H9 (cell line): ENCODE measurements at regions not wholly inside any gene's neighbourhood (a gene's known extent, or its start where the extent isn't known, plus 50 kb on each side); places are given as distances from the start of the nearest gene placed in this dataset.

Experiments
- DNase-seq: peaks from one replicate; pipeline ENCODE4 v3.0.0-alpha.2; 2017
- H2AFZ ChIP-seq: one replicate; pipeline ENCODE4 v1.6.1; 2013; ENCODE audit warnings: mild to moderate bottlenecking, low read length, control low read depth, moderate library complexity
- H2AK5ac ChIP-seq: 2 replicates; pipeline ENCODE4 v1.6.1; 2013; ENCODE audit warnings: low read length, control low read depth, mixed read lengths; ENCODE audit not compliant: insufficient read length
- H2BK120ac ChIP-seq: one replicate; pipeline ENCODE4 v1.6.1; 2013; ENCODE audit warnings: low read depth, mild to moderate bottlenecking, low read length, control low read depth, inconsistent platforms; ENCODE audit not compliant: poor library complexity, severe bottlenecking
- H2BK12ac ChIP-seq: 2 replicates; pipeline ENCODE4 v1.6.1; 2013; ENCODE audit warnings: low read length, control low read depth, mixed read lengths, low read depth; ENCODE audit not compliant: insufficient read length
- H2BK15ac ChIP-seq: 2 replicates; pipeline ENCODE4 v1.6.1; 2013; ENCODE audit warnings: low read depth, low read length, control low read depth
- H2BK20ac ChIP-seq: one replicate; pipeline ENCODE4 v1.6.1; 2013; ENCODE audit warnings: low read depth, mild to moderate bottlenecking, low read length, control low read depth, inconsistent platforms; ENCODE audit not compliant: poor library complexity, severe bottlenecking
- H2BK5ac ChIP-seq: 2 replicates; pipeline ENCODE4 v1.6.1; 2013; ENCODE audit warnings: low read length, control low read depth, mixed read lengths; ENCODE audit not compliant: insufficient read length
- H3K14ac ChIP-seq: 2 replicates; pipeline ENCODE4 v1.6.1; 2013; ENCODE audit warnings: low read length, control low read depth; ENCODE audit not compliant: insufficient read depth
- H3K18ac ChIP-seq: 2 replicates; pipeline ENCODE4 v1.6.1; 2013; ENCODE audit warnings: low read depth, mild to moderate bottlenecking, mixed read lengths, low read length, control low read depth; ENCODE audit not compliant: insufficient read length
- H3K23ac ChIP-seq: 2 replicates; pipeline ENCODE4 v1.6.1; 2013; ENCODE audit warnings: low read length, control low read depth, mixed read lengths, low read depth; ENCODE audit not compliant: insufficient read length
- H3K23me2 ChIP-seq: 2 replicates; pipeline ENCODE4 v1.6.1; 2013; ENCODE audit warnings: low read depth, mild to moderate bottlenecking, mixed read lengths, low read length, control low read depth; ENCODE audit not compliant: insufficient read length, poor library complexity, severe bottlenecking
- H3K27ac ChIP-seq: 2 replicates; pipeline ENCODE4 v1.5.1; 2013; ENCODE audit warnings: low read length, control low read depth, mixed read lengths, low read depth; ENCODE audit not compliant: insufficient read length
- H3K27me3 ChIP-seq: 2 replicates; pipeline ENCODE4 v1.6.1; 2013; ENCODE audit warnings: low read length, control low read depth, inconsistent platforms; ENCODE audit not compliant: insufficient read depth
- H3K4ac ChIP-seq: 2 replicates; pipeline ENCODE4 v1.6.1; 2013; ENCODE audit warnings: low read depth, mild to moderate bottlenecking, control low read depth, inconsistent platforms, low read length, moderate library complexity
- H3K4me1 ChIP-seq: 2 replicates; pipeline ENCODE4 v1.6.1; 2013; ENCODE audit warnings: low read length, control low read depth, inconsistent platforms; ENCODE audit not compliant: insufficient read depth
- H3K4me2 ChIP-seq: 2 replicates; pipeline ENCODE4 v1.6.1; 2013; ENCODE audit warnings: low read length, control low read depth, mixed read lengths; ENCODE audit not compliant: insufficient read length, insufficient read depth
- H3K56ac ChIP-seq: 2 replicates; pipeline ENCODE4 v1.6.1; 2013; ENCODE audit warnings: low read depth, mild to moderate bottlenecking, mixed read lengths, low read length, control low read depth; ENCODE audit not compliant: insufficient read length
- H3K79me1 ChIP-seq: 2 replicates; pipeline ENCODE4 v1.6.1; 2013; ENCODE audit warnings: low read depth, mild to moderate bottlenecking, moderate library complexity, low read length, control low read depth, inconsistent platforms; ENCODE audit not compliant: insufficient read depth, poor library complexity, severe bottlenecking
- H3K79me2 ChIP-seq: 2 replicates; pipeline ENCODE4 v1.6.1; 2013; ENCODE audit warnings: low read length, control low read depth, inconsistent platforms; ENCODE audit not compliant: insufficient read depth
- H3K9ac ChIP-seq: 2 replicates; pipeline ENCODE4 v1.6.1; 2013; ENCODE audit warnings: low read length, control low read depth, mixed read lengths; ENCODE audit not compliant: insufficient read length; ENCODE audit errors: extremely low read depth
- H3K9me3 ChIP-seq: one replicate; pipeline ENCODE4 v1.6.1; 2013; ENCODE audit warnings: low read depth, low read length, inconsistent platforms; ENCODE audit not compliant: control insufficient read depth
- H3T11ph ChIP-seq: one replicate; pipeline ENCODE4 v1.6.1; 2013; ENCODE audit warnings: mild to moderate bottlenecking, low read length, control low read depth, inconsistent platforms
- H4K20me1 ChIP-seq: one replicate; pipeline ENCODE4 v1.6.1; 2013; ENCODE audit not compliant: control insufficient read depth, insufficient read length, insufficient read depth
- H4K5ac ChIP-seq: 2 replicates; pipeline ENCODE4 v1.6.1; 2013; ENCODE audit warnings: low read depth, mild to moderate bottlenecking, mixed read lengths, low read length, control low read depth; ENCODE audit not compliant: insufficient read length
- H4K8ac ChIP-seq: replicated peaks from 2 replicates; pipeline ENCODE4 v1.6.1; 2013; ENCODE audit warnings: low read length, control low read depth, mixed read lengths, low read depth; ENCODE audit not compliant: insufficient read length
- H4K91ac ChIP-seq: 2 replicates; pipeline ENCODE4 v1.6.1; 2013; ENCODE audit warnings: low read depth, mild to moderate bottlenecking, moderate library complexity, mixed read lengths, low read length, control low read depth; ENCODE audit not compliant: insufficient read length
- H3K27ac Mint-ChIP-seq, 3 experiments: 2 replicates in 2 of 3; 3 replicates in 1 of 3; pipeline ENCODE4 v1.8.0; 2020 to 2021; ENCODE audit warnings: mixed read lengths in 3 of 3, mild to moderate bottlenecking in 1 of 3, moderate library complexity in 1 of 3
- H3K27me3 Mint-ChIP-seq: 2 replicates; pipeline ENCODE4 v1.8.0; 2021; ENCODE audit warnings: low read depth, mild to moderate bottlenecking, moderate library complexity, mixed read lengths
- H3K36me3 Mint-ChIP-seq, 3 experiments: 2 replicates in 2 of 3; 3 replicates in 1 of 3; pipeline ENCODE4 v1.8.0; 2020 to 2021; ENCODE audit warnings: low read depth in 3 of 3, mixed read lengths in 3 of 3; ENCODE audit not compliant: insufficient read depth in 1 of 3
- H3K4me1 Mint-ChIP-seq, 2 experiments: 2 replicates each; pipeline ENCODE4 v1.8.0; 2020; ENCODE audit warnings: mixed read lengths in 2 of 2
- H3K4me3 Mint-ChIP-seq, 2 experiments: 2 replicates in 1 of 2; 3 replicates in 1 of 2; pipeline ENCODE4 v1.8.0; 2020 to 2021; ENCODE audit warnings: mild to moderate bottlenecking in 2 of 2, mixed read lengths in 2 of 2, moderate library complexity in 1 of 2
- H3K9me3 Mint-ChIP-seq, 2 experiments: 2 replicates in 1 of 2; 3 replicates in 1 of 2; pipeline ENCODE4 v1.8.0; 2020; ENCODE audit warnings: mild to moderate bottlenecking in 2 of 2, mixed read lengths in 2 of 2, moderate library complexity in 1 of 2
- CTCF ChIP-seq: fragments of 200-600 bp; sonication (generic); conservative IDR thresholded peaks from 3 replicates; pipeline ENCODE4 v1.8.0; 2021; ENCODE audit warnings: antibody characterized with exemption, mild to moderate bottlenecking
- WGBS: extraction: QIAGEN DNeasy Blood & Tissue Kit; methylation state at CpG from one replicate; pipeline ENCODE4 v1.1.7; 2013; ENCODE audit warnings: missing lambda C conversion rate, low lambda C conversion rate, mixed read lengths; ENCODE audit not compliant: insufficient read length; ENCODE audit errors: extremely low coverage; 5-methylcytosine and 5-hydroxymethylcytosine counted together

GRCh38 chr16:73724503-73724902, 572.1 kb upstream of the PSMD7 start:
- H3K27me3 ChIP-seq = no peaks in the 10 kb centered on the region
- H4K8ac ChIP-seq = no peak overlapping the region
- no peaks in the 10 kb centered on the region for H3K9me3 ChIP-seq
- no peak overlapping the region for H4K91ac ChIP-seq
- no peak overlapping the region for H2AK5ac ChIP-seq
- H3K18ac ChIP-seq = no peak overlapping the region
- H3T11ph ChIP-seq = no peak overlapping the region
- no CpG with 5 or more reads among the region's 2 CpGs for WGBS
- no peak overlapping the region for H3K56ac ChIP-seq
- H3K9ac ChIP-seq = no peak overlapping the region
- no peak overlapping the region for H2BK20ac ChIP-seq
- H3K4me2 ChIP-seq = no peak overlapping the region
- H3K4me1 Mint-ChIP-seq = no peaks in the 10 kb centered on the region
- no peak overlapping the region for H4K5ac ChIP-seq
- no peak overlapping the region for H3K27ac ChIP-seq
- H3K23ac ChIP-seq = no peak overlapping the region
- H3K4me1 ChIP-seq = no peaks in the 10 kb centered on the region
- H3K27me3 Mint-ChIP-seq = no peaks in the 10 kb centered on the region; the same call in 1 of the 2 replicates
- H2BK15ac ChIP-seq = no peak overlapping the region
- DNase-seq = no peak
- no peak overlapping the region for H2AFZ ChIP-seq
- no peaks in the 10 kb centered on the region for H3K23me2 ChIP-seq
- no peak for TF ChIP-seq CTCF
- no peak overlapping the region for H2BK120ac ChIP-seq
- 0 out of 7 replicates have a peak overlapping the region, but pooled peaks of 1 of the 3 experiments have one; percentile 1 for H3K27ac Mint-ChIP-seq
- no peak overlapping the region for H3K4ac ChIP-seq
- H3K14ac ChIP-seq = no peak overlapping the region
- H2BK12ac ChIP-seq = no peak overlapping the region
- no peaks in the 10 kb centered on the region for H3K79me2 ChIP-seq
- H4K20me1 ChIP-seq = no peaks in the 10 kb centered on the region
- H3K9me3 Mint-ChIP-seq = no peaks in the 10 kb centered on the region
- no peak overlapping the region for H3K4me3 Mint-ChIP-seq
- no peak overlapping the region for H2BK5ac ChIP-seq
- no peaks in the 10 kb centered on the region; a peak in 1 of 7 replicates for H3K36me3 Mint-ChIP-seq
- H3K79me1 ChIP-seq = no peaks in the 10 kb centered on the region
